HEK293 (cell line): ENCODE measurements at regions not wholly inside any gene's neighbourhood (a gene's known extent, or its start where the extent isn't known, plus 50 kb on each side); places are given as distances from the start of the nearest gene placed in this dataset.
A peak's percentile ranks its signal among the peaks of the same experiment; 100 is the strongest.

Source experiments
- GLIS1 ChIP-seq: fragments of 450-650 bp; formaldehyde crosslinking; IDR thresholded peaks from 2 replicates; pipeline ENCODE4 v1.5.1; 2016; ENCODE audit warnings: missing biosample characterization, missing genetic modification characterization
- KLF16 ChIP-seq: fragments of 450-650 bp; formaldehyde crosslinking; IDR thresholded peaks from 2 replicates; pipeline ENCODE4 v1.5.1; 2017; ENCODE audit warnings: missing biosample characterization, missing genetic modification characterization
- MEIS1 ChIP-seq: sonication (generic); formaldehyde crosslinking; IDR thresholded peaks from 2 replicates; pipeline ENCODE4 v1.8.1; 2022; ENCODE audit warnings: missing genetic modification reagents, mild to moderate bottlenecking, borderline replicate concordance
- RBAK ChIP-seq: fragments of 450-650 bp; formaldehyde crosslinking; IDR thresholded peaks from 2 replicates; pipeline ENCODE4 v1.5.1; 2016; ENCODE audit warnings: missing biosample characterization, missing genetic modification characterization
- SETDB1 ChIP-seq: IDR thresholded peaks from one replicate; pipeline ENCODE4 v1.6.1; 2017; ENCODE audit warnings: mild to moderate bottlenecking, low read length, moderate library complexity, mixed read lengths; ENCODE audit not compliant: insufficient read length
- ZBTB10 ChIP-seq: fragments of 450-650 bp; formaldehyde crosslinking; IDR thresholded peaks from 2 replicates; pipeline ENCODE4 v1.5.1; 2016; ENCODE audit warnings: missing biosample characterization, missing genetic modification characterization
- ZBTB11 ChIP-seq: fragments of 450-650 bp; formaldehyde crosslinking; conservative IDR thresholded peaks from 2 replicates; pipeline ENCODE4 v1.5.1; 2016; ENCODE audit warnings: low read depth, missing biosample characterization, missing genetic modification characterization
- ZBTB17 ChIP-seq: fragments of 450-650 bp; formaldehyde crosslinking; IDR thresholded peaks from 2 replicates; pipeline ENCODE4 v1.5.1; 2016; ENCODE audit warnings: missing biosample characterization, missing genetic modification characterization
- ZFHX2 ChIP-seq: fragments of 450-650 bp; formaldehyde crosslinking; conservative IDR thresholded peaks from 2 replicates; pipeline ENCODE4 v1.5.1; 2016; ENCODE audit warnings: missing biosample characterization, missing genetic modification characterization
- ZNF155 ChIP-seq: fragments of 450-650 bp; formaldehyde crosslinking; IDR thresholded peaks from 2 replicates; pipeline ENCODE4 v1.5.1; 2016; ENCODE audit warnings: missing biosample characterization, missing genetic modification characterization
- ZNF202 ChIP-seq: fragments of 450-650 bp; formaldehyde crosslinking; IDR thresholded peaks from 2 replicates; pipeline ENCODE4 v1.5.1; 2016; ENCODE audit warnings: missing biosample characterization, missing genetic modification characterization, borderline replicate concordance
- ZNF26 ChIP-seq: fragments of 450-650 bp; formaldehyde crosslinking; IDR thresholded peaks from 2 replicates; pipeline ENCODE4 v1.5.1; 2016; ENCODE audit warnings: missing biosample characterization, missing genetic modification characterization
- ZNF280C ChIP-seq: fragments of 450-650 bp; formaldehyde crosslinking; IDR thresholded peaks from 2 replicates; pipeline ENCODE4 v1.5.1; 2016; ENCODE audit warnings: missing biosample characterization, missing genetic modification characterization
- ZNF366 ChIP-seq: fragments of 450-650 bp; formaldehyde crosslinking; conservative IDR thresholded peaks from 2 replicates; pipeline ENCODE4 v1.5.1; 2016; ENCODE audit warnings: missing biosample characterization, missing genetic modification characterization
- ZNF423 ChIP-seq: fragments of 450-650 bp; formaldehyde crosslinking; IDR thresholded peaks from 2 replicates; pipeline ENCODE4 v1.5.1; 2016; ENCODE audit warnings: missing biosample characterization, missing genetic modification characterization
- ZNF518A ChIP-seq: fragments of 450-650 bp; formaldehyde crosslinking; conservative IDR thresholded peaks from 2 replicates; pipeline ENCODE4 v1.5.1; 2016; ENCODE audit warnings: low read depth, missing biosample characterization, missing genetic modification characterization
- ZNF549 ChIP-seq: fragments of 450-650 bp; IDR thresholded peaks from 2 replicates; pipeline ENCODE4 v1.5.1; 2018; ENCODE audit warnings: missing biosample characterization, missing genetic modification characterization, mild to moderate bottlenecking, inconsistent platforms, moderate library complexity
- ZNF561 ChIP-seq: fragments of 450-650 bp; IDR thresholded peaks from 2 replicates; pipeline ENCODE4 v1.5.1; 2018; ENCODE audit warnings: missing biosample characterization, missing genetic modification characterization, borderline replicate concordance
- ZNF580 ChIP-seq: fragments of 450-650 bp; formaldehyde crosslinking; IDR thresholded peaks from 2 replicates; pipeline ENCODE4 v1.5.1; 2016; ENCODE audit warnings: missing biosample characterization, missing genetic modification characterization
- ZNF843 ChIP-seq: fragments of 450-650 bp; formaldehyde crosslinking; IDR thresholded peaks from 2 replicates; pipeline ENCODE4 v1.5.1; 2016; ENCODE audit warnings: missing biosample characterization, missing genetic modification characterization
- ZSCAN4 ChIP-seq: fragments of 450-650 bp; formaldehyde crosslinking; IDR thresholded peaks from 2 replicates; pipeline ENCODE4 v1.5.1; 2017; ENCODE audit warnings: missing biosample characterization, missing genetic modification characterization

- peak; percentile 39; the same call in 1 of the 2 replicates for TF ChIP-seq ZNF518A
- no peak for TF ChIP-seq ZNF549
- TF ChIP-seq ZNF155 = no peak
- TF ChIP-seq ZSCAN4 (tag by site-specific recombination) = no peak
- no peak for TF ChIP-seq ZBTB11 (tag by site-specific recombination)
- TF ChIP-seq RBAK (tag by site-specific recombination) = no peak
- no peak for TF ChIP-seq ZBTB10 (tag by site-specific recombination)
- TF ChIP-seq ZNF202 (tag by site-specific recombination) = no peak
- TF ChIP-seq ZNF561 (tag by site-specific recombination) = no peak; the same call in 1 of the 2 replicates
- peak; percentile 96 for TF ChIP-seq GLIS1 (tag by site-specific recombination)
- TF ChIP-seq ZBTB17 (tag by site-specific recombination) = peak; percentile 59
- no peak for TF ChIP-seq SETDB1
- no peak for TF ChIP-seq KLF16 (tag by site-specific recombination)
- TF ChIP-seq ZNF843 (tag by site-specific recombination) = peak; percentile 88
- peak; percentile 20; the same call in 1 of the 2 replicates for TF ChIP-seq ZNF580 (tag by site-specific recombination)
- no peak for TF ChIP-seq ZFHX2 (tag by site-specific recombination)
- TF ChIP-seq ZNF26 = no peak
- no peak for TF ChIP-seq ZNF423 (tag by site-specific recombination)
- no peak for TF ChIP-seq ZNF280C (tag by site-specific recombination)
- peak; percentile 55 for TF ChIP-seq ZNF366 (tag by site-specific recombination)
- TF ChIP-seq MEIS1 (CRISPR knock-in tag) = peak; percentile 93
Measured at GRCh38 chr2:215619022-215619958, 183.4 kb upstream of the FN1 start (continued).
